ELR (cell line): ENCODE measurements at regions not wholly inside any gene's neighbourhood (a gene's known extent, or its start where the extent isn't known, plus 50 kb on each side); places are given as distances from the start of the nearest gene placed in this dataset.

Experiments used
- DNase-seq: peaks from one replicate; pipeline ENCODE4 v3.0.0-alpha.2; 2015; ENCODE audit warnings: low read depth

DNA sequence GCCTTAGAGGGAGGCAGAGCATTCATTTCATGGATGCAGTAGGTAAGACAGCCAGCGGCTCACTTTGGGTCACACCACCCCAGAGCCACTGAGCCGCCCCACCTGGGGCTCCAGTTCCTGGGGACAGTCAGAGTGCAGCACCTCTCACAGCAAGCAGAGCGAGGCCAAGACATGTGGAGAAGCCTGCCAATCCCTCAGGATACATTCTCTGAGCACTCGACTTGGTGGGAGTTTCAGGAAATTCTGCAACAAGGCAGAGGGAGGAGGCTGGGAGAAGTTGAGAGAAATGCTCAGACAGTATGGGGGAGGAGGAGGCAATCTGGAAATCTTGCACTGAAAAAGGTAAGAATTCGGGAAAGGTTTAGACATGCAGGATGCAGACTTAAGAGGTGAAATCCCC is 60.8 kb upstream of the WLS start:
- DNase-seq = no peak

DNA sequence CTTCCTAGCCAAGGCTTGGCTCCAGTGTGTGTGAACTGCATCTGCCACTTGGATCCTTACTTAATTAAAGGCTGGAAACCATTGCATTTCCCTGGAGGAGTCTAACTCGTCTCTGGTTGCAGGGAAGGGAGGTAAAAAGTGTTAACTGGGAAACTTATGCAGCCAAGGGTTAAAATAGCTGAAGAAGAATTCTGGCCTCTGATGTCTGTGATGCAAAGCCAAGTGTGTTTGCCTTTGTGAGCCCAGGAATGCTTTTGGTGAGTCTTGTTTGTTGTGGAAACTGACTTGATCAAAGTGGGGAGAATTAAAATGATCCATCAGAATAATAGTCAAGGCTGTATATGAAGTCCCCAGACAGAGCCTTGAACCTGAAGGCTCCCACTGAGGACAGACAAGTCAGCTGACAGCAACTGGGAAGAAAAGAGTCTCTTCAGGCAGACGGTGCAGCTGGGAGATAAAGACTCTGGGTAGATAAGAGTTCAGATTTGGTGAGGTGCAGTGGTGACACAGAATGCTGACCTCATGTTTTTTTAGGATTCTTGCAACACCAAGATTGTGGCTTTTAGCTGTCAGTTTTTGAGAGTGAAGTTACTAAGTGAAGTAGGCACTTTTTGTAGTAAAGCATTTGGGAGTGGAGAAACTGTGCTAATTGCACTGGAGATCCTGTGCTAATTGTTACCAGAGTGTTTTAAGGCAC is 59.5 kb upstream of the WLS start:
- no peak for DNase-seq

DNA sequence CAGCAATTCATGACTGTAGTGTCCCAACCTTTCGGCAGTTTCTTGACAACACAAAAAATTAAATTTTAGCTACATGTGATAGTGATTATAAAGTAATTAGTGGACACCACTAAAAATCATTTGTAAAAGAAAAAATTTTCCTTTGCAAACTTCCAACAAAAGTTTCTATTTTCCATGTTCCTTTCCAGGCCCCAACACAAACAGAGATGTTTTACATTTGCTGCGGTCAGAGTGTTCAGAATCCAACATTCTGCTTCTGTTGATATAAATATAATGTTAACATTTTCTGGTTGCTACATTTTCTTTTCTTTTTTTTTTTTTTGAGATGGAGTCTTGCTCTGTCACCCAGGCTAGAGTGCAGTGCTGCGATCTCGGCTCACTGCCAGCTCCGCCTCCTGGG is 54.9 kb upstream of the WLS start:
- no peak for DNase-seq

DNA sequence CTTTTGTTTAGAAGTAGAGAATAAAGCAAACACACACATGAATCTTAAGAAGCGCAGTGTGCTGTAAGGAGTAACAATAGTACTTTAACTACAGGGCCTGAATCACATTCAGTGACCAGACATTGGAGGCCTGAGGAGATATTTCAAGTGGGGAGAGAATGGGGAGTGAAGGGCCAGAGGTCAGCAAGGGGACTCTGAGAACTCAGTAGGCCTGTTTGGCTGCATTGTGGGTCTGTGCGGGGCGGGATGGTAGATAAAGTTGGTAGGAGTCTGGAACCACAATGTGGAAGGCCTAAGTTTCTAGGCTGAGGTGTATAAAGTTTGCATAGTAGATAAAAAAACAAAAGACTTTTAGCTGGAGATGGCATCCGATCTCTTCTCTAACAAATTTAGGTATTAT is 52.7 kb upstream of the WLS start:
- DNase-seq = no peak

DNA sequence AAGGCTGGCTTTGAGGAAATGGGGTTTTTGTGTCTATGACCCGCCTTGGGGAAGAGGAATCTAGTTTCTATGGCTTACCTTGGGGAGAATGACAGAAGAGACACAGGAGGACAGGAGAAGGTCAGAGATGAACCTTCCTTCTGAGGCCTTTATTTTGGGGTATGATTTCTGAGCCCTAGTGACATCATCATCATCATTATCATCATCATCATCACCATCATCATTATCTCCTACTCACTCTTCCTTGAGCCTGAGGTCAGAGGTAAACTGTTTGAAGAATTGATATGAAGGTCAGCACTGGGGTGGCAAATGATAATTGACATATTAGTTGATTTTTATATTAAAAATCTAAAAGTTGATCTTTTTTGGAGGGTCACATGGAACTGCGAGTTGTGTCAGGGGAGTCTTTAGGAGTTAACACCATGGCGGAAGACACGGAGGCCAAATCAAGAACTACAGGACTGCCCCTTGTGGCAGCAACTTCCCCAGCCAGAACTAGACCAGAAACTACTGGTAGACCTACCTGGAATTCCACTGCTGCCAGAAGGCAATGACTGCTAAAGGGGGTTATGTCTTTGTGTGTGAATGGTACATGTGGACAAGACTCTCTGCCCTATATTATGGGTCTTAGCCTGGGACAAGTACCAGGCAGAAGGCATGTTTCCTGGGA is 49.8 kb upstream of the WLS start:
- no peak for DNase-seq
